Vagina (tissue), 2 donors: ENCODE measurements at regions not wholly inside any gene's neighbourhood (a gene's known extent, or its start where the extent isn't known, plus 50 kb on each side); places are given as distances from the start of the nearest gene placed in this dataset.
"Not testable (repeated sequence)": the region's sequence is repeated elsewhere in the genome, so short reads cannot be mapped to it uniquely, and the experiment has no call there.

Experiments used
- DNase-seq, 2 donors: peaks; one replicate each; pipeline ENCODE4 v3.0.0-alpha.2; 2017; ENCODE audit errors: extremely low spot score in 2 of 2
- H3K27ac ChIP-seq: fragments of 200-600 bp; sonication (generic); one replicate; pipeline ENCODE4 v1.5.1; 2019
- H3K27me3 ChIP-seq: fragments of 200-600 bp; sonication (generic); one replicate; pipeline ENCODE4 v1.5.1; 2019
- H3K36me3 ChIP-seq, 2 donors: fragments of 200-600 bp; sonication (generic); one replicate each; pipeline ENCODE4 v1.5.1; 2017 to 2019
- H3K4me1 ChIP-seq: fragments of 200-600 bp; sonication (generic); one replicate; pipeline ENCODE4 v1.5.1; 2019
- H3K4me3 ChIP-seq, 2 donors: fragments of 200-600 bp; sonication (generic); 1 replicate in 1 of 2; 2 replicates in 1 of 2; pipeline ENCODE4 v1.5.1; 2016 to 2019
- H3K9me3 ChIP-seq: fragments of 200-600 bp; sonication (generic); one replicate; pipeline ENCODE4 v1.5.1; 2019
- POLR2A ChIP-seq, 2 donors: fragments of 450-650 bp; IDR thresholded peaks; one replicate each; pipeline ENCODE4 v1.6.1; 2017; ENCODE audit warnings: antibody characterized with exemption in 2 of 2, mild to moderate bottlenecking in 2 of 2, moderate library complexity in 2 of 2
- POLR2AphosphoS5 ChIP-seq, 2 donors: sonication (generic); formaldehyde crosslinking; IDR thresholded peaks; one replicate each; pipeline ENCODE4 v1.9.0; 2017; ENCODE audit warnings: antibody characterized with exemption in 2 of 2, mild to moderate bottlenecking in 2 of 2, low read depth in 1 of 2; ENCODE audit not compliant: insufficient read depth in 1 of 2
- intact Hi-C: fragments of 100-400 bp; cut with DNase I; formaldehyde crosslinking; loops from one replicate; pipeline ENCODE4 v1.15.1; 2023
- TF ChIP-seq, protein P1 (sequence below), 3 experiments: fragments of 450-650 bp in 2 of 3; fragments of 200-600 bp in 1 of 3; sonication (generic) in 1 of 3; IDR thresholded peaks; one replicate each; pipeline ENCODE4 v1.5.1; 2017 to 2019; ENCODE audit warnings: antibody characterized with exemption in 3 of 3, mild to moderate bottlenecking in 2 of 3, moderate library complexity in 2 of 3

DNA sequence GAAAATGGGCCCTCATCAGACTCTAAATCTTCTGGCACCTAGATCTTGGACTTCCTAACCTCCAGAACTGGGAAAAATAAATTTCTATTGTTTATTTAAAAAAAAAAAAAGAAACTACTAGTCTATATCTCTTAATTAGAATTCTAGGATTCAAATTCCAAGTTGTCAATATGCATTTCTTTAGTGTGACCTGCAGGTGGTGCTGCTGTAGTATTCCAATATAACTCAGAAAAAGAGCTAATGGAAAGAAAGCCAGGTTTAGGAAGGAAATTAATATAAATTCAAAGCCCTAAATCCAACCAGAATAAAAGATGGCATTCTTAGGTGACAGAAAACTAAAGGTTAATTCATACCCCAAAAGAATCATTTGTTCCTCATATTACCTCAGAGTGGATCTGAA lies 80.0 kb upstream of the NALF2 start:
- H3K27me3 ChIP-seq, result no peaks in the 10 kb centered on the region
- no peaks in the 10 kb centered on the region for H3K9me3 ChIP-seq
- intact Hi-C loops, result no loop called here
- TF ChIP-seq, protein P1, sequence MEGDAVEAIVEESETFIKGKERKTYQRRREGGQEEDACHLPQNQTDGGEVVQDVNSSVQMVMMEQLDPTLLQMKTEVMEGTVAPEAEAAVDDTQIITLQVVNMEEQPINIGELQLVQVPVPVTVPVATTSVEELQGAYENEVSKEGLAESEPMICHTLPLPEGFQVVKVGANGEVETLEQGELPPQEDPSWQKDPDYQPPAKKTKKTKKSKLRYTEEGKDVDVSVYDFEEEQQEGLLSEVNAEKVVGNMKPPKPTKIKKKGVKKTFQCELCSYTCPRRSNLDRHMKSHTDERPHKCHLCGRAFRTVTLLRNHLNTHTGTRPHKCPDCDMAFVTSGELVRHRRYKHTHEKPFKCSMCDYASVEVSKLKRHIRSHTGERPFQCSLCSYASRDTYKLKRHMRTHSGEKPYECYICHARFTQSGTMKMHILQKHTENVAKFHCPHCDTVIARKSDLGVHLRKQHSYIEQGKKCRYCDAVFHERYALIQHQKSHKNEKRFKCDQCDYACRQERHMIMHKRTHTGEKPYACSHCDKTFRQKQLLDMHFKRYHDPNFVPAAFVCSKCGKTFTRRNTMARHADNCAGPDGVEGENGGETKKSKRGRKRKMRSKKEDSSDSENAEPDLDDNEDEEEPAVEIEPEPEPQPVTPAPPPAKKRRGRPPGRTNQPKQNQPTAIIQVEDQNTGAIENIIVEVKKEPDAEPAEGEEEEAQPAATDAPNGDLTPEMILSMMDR (IDR thresholded peaks at IDR 0.05), result no peak
- no peak for TF ChIP-seq POLR2AphosphoS5 (IDR thresholded peaks at IDR 0.05; ENCODE audit: insufficient read depth in 1 of 2, low read depth in 1 of 2)
- no peak for TF ChIP-seq POLR2A (IDR thresholded peaks at IDR 0.05)
- H3K4me3 ChIP-seq, result no peak overlapping the region
- H3K36me3 ChIP-seq, result no peaks in the 10 kb centered on the region
- no peak overlapping the region for H3K27ac ChIP-seq
- no peak for DNase-seq
- H3K4me1 ChIP-seq, result no peaks in the 10 kb centered on the region

DNA sequence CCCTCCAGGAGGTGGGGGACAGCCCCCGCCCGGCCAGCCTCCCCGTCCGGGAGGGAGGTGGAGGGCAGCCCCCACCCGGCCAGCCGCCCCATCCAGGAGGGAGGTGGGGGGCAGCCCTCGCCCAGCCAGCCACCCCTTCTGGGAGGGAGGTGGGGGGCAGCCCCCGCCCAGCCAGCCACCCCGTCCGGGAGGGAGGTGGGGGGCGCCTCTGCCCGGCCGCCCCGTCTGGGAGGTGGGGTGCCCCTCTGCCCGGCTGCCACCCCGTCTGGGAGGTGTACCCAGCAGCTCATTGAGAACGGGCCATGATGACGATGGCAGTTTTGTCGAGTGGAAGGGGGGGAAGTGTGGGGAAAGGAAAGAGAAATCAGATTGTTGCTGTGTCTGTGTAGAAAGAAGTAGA lies 81.9 kb upstream of the NALF2 start:
- H3K36me3 ChIP-seq, H3K9me3 ChIP-seq, H3K27ac ChIP-seq, DNase-seq, H3K27me3 ChIP-seq, intact Hi-C loops, H3K4me3 ChIP-seq, H3K4me1 ChIP-seq: not testable (repeated sequence)

GRCh38 chrX:69415698-69416097 lies 88.4 kb upstream of the NALF2 start:
- no peak for TF ChIP-seq POLR2AphosphoS5 (IDR thresholded peaks at IDR 0.05; ENCODE audit: insufficient read depth in 1 of 2, low read depth in 1 of 2)
- TF ChIP-seq POLR2A (IDR thresholded peaks at IDR 0.05), result no peak
- TF ChIP-seq, protein P1 (IDR thresholded peaks at IDR 0.05), result no peak
- no peak for DNase-seq
- intact Hi-C loops, result no loop called here
- Histone ChIP-seq H3K9me3 (no peaks in the 10 kb centered on the region), H3K36me3 (no peaks in the 10 kb centered on the region), H3K4me3 (no peak overlapping the region), H3K27me3 (no peaks in the 10 kb centered on the region), H3K4me1 (no peaks in the 10 kb centered on the region), H3K27ac (no peak overlapping the region)

DNA sequence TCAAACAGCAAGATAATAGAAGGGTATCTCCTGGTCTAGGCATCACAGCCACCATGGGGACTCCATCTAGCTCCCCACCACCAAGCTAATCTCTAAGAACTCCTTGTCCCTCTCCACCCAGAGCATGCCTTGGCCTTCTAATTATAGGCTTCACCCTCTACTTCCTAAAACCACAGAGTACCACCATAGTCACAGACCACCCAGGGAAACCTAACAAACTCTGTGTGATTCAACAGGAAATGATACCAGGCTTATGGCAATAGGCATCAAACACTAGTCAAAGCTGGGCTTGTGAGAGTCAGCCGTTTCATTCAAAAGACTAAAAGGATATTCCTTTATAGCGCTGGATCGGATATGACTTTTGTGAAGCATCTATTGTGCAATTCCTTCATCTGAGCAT lies 91.5 kb upstream of the NALF2 start:
- intact Hi-C loops, result no loop called here
- H3K27me3 ChIP-seq, result no peaks in the 10 kb centered on the region
- no peak for DNase-seq
- TF ChIP-seq, protein P1 (IDR thresholded peaks at IDR 0.05), result no peak
- TF ChIP-seq POLR2A (IDR thresholded peaks at IDR 0.05) (no peak), POLR2AphosphoS5 (IDR thresholded peaks at IDR 0.05; ENCODE audit: insufficient read depth in 1 of 2, low read depth in 1 of 2) (no peak)
- H3K4me1 ChIP-seq, result no peaks in the 10 kb centered on the region
- H3K9me3 ChIP-seq, result no peaks in the 10 kb centered on the region
- no peaks in the 10 kb centered on the region for H3K36me3 ChIP-seq
- H3K27ac ChIP-seq, result no peak overlapping the region
- H3K4me3 ChIP-seq, result no peak overlapping the region

- Histone ChIP-seq H3K36me3 (no peaks in the 10 kb centered on the region), H3K27ac (no peak overlapping the region), H3K27me3 (no peaks in the 10 kb centered on the region), H3K4me1 (no peaks in the 10 kb centered on the region), H3K4me3 (no peak overlapping the region), H3K9me3 (no peaks in the 10 kb centered on the region)
- intact Hi-C loops, result no loop called here
- peak in 1 of 2 donors; percentile 62 for DNase-seq
- TF ChIP-seq, protein P1 (IDR thresholded peaks at IDR 0.05), result no peak
- TF ChIP-seq POLR2AphosphoS5 (IDR thresholded peaks at IDR 0.05; ENCODE audit: insufficient read depth in 1 of 2, low read depth in 1 of 2) (no peak), POLR2A (IDR thresholded peaks at IDR 0.05) (no peak)
These were observed 105.2 kb upstream of the NALF2 start for GRCh38 chrX:69398881-69399280.

DNA sequence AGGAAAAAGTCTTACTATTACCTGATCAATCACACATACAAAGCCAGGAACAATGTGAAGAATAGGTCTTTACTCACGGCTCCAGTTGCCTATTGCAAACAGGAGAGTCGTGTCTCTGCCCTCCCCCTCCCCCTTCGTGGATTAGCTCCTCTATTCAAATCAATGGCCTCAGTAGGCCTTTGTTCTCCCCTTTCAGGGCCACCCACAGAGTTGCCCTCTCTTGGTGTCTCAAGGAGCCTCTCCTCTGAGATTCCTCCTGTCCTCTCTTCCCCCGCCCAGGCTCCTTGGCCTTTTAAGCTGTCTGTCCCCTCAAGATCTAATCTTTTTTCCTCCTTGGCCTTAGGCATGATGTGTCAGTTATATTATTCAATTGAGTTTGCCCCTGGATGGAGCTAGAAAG lies 107.2 kb upstream of the NALF2 start:
- Histone ChIP-seq H3K27me3 (no peaks in the 10 kb centered on the region), H3K9me3 (no peaks in the 10 kb centered on the region), H3K36me3 (no peaks in the 10 kb centered on the region), H3K4me3 (no peak overlapping the region), H3K4me1 (no peaks in the 10 kb centered on the region), H3K27ac (no peak overlapping the region)
- DNase-seq, result peak in 1 of 2 donors; percentile 20
- TF ChIP-seq POLR2AphosphoS5 (IDR thresholded peaks at IDR 0.05; ENCODE audit: insufficient read depth in 1 of 2, low read depth in 1 of 2) (no peak), POLR2A (IDR thresholded peaks at IDR 0.05) (no peak)
- TF ChIP-seq, protein P1 (IDR thresholded peaks at IDR 0.05), result no peak
- intact Hi-C loops, result no loop called here
